HG03575 (cell line): ENCODE measurements at regions not wholly inside any gene's neighbourhood (a gene's known extent, or its start where the extent isn't known, plus 50 kb on each side); places are given as distances from the start of the nearest gene placed in this dataset.
"Not testable (repeated sequence)": the region's sequence is repeated elsewhere in the genome, so short reads cannot be mapped to it uniquely, and the experiment has no call there.

Source experiments
- ATAC-seq: cut with Tn5 transposase; IDR thresholded peaks from one replicate; pipeline ENCODE4 v1.9.1; 2021; ENCODE audit not compliant: unreplicated experiment, insufficient number of reproducible peaks, low FRiP score; ENCODE audit errors: extremely low read depth

- ATAC-seq: no peak
Measured at GRCh38 chr14:105919458-105920150, 393.2 kb downstream of the TMEM121 start.

- ATAC-seq: not testable (repeated sequence)
Measured at GRCh38 chr14:105920151-105920700, 393.8 kb downstream of the TMEM121 start.

GRCh38 chr14:105920803-105921755 is 394.7 kb downstream of the TMEM121 start:
- not testable (repeated sequence) for ATAC-seq

GRCh38 chr14:105921781-105922180 is 395.4 kb downstream of the TMEM121 start:
- not testable (repeated sequence) for ATAC-seq

GRCh38 chr14:105923520-105924191 is 397.3 kb downstream of the TMEM121 start:
- ATAC-seq: not testable (repeated sequence)

- no peak for ATAC-seq
Measured at GRCh38 chr14:105924951-105925591, 398.7 kb downstream of the TMEM121 start.

GRCh38 chr14:105925615-105926372 is 399.4 kb downstream of the TMEM121 start:
- no peak for ATAC-seq

GRCh38 chr14:105926373-105927095 is 400.2 kb downstream of the TMEM121 start:
- ATAC-seq: no peak

- ATAC-seq: no peak
Measured at GRCh38 chr14:105927096-105928060, 401.0 kb downstream of the TMEM121 start.

GRCh38 chr14:105928171-105929111 is 402.1 kb downstream of the TMEM121 start:
- not testable (repeated sequence) for ATAC-seq

- ATAC-seq: no peak
Measured at GRCh38 chr14:105929327-105930081, 403.1 kb downstream of the TMEM121 start.

GRCh38 chr14:105930572-105930971 is 404.2 kb downstream of the TMEM121 start:
- ATAC-seq: no peak

- ATAC-seq: no peak
Measured at GRCh38 chr14:105931808-105932483, 405.6 kb downstream of the TMEM121 start.

- ATAC-seq: no peak
Measured at GRCh38 chr14:105933238-105933637, 406.9 kb downstream of the TMEM121 start.
